GM21381 (cell line): ENCODE measurements at regions not wholly inside any gene's neighbourhood (a gene's known extent, or its start where the extent isn't known, plus 50 kb on each side); places are given as distances from the start of the nearest gene placed in this dataset.

ENCODE experiments used
- ATAC-seq: cut with Tn5 transposase; IDR thresholded peaks from one replicate; pipeline ENCODE4 v1.9.1; 2021; ENCODE audit warnings: mild to moderate bottlenecking, moderate library complexity; ENCODE audit not compliant: unreplicated experiment

GRCh38 chr17:77898521-77899434, 59.7 kb upstream of the TNRC6C start:
- no peak for ATAC-seq

GRCh38 chr17:77899498-77899897, 59.0 kb upstream of the TNRC6C start:
- no peak for ATAC-seq

- ATAC-seq: no peak
Observed at GRCh38 chr17:77901481-77901880, 57.0 kb upstream of the TNRC6C start.

- no peak for ATAC-seq
Observed at GRCh38 chr17:77905266-77905665, 53.2 kb upstream of the TNRC6C start.

GRCh38 chr17:77905766-77906165, 52.7 kb upstream of the TNRC6C start:
- ATAC-seq: no peak

GRCh38 chr17:77906377-77906871, 52.1 kb upstream of the TNRC6C start:
- no peak for ATAC-seq

- no peak for ATAC-seq
Observed at GRCh38 chr17:77907497-77908461, 50.7 kb upstream of the TNRC6C start.

- no peak for ATAC-seq
Observed at GRCh38 chr17:77908501-77908900, 50.0 kb upstream of the TNRC6C start.
